ENCODE measurements at regions not wholly inside any gene's neighbourhood (a gene's known extent, or its start where the extent isn't known, plus 50 kb on each side); places are given as distances from the start of the nearest gene placed in this dataset.
"Not testable (repeated sequence)": the region's sequence is repeated elsewhere in the genome, so short reads cannot be mapped to it uniquely, and the experiment has no call there.

GRCh38 chr5:42176118-42176517 is 247.1 kb upstream of the GHR start:
- not testable (repeated sequence) for TF ChIP-seq CTCF, POLR2A (IDR thresholded peaks at IDR 0.05)
